Islet of Langerhans (tissue), 1 donor: ENCODE measurements at regions not wholly inside any gene's neighbourhood (a gene's known extent, or its start where the extent isn't known, plus 50 kb on each side); places are given as distances from the start of the nearest gene placed in this dataset.

ENCODE experiments used
- FAIRE-seq: peaks from one replicate; lab custom pipeline; 2011; peaks lifted over from hg19 to GRCh38; lab: Jason Lieb, UNC

DNA sequence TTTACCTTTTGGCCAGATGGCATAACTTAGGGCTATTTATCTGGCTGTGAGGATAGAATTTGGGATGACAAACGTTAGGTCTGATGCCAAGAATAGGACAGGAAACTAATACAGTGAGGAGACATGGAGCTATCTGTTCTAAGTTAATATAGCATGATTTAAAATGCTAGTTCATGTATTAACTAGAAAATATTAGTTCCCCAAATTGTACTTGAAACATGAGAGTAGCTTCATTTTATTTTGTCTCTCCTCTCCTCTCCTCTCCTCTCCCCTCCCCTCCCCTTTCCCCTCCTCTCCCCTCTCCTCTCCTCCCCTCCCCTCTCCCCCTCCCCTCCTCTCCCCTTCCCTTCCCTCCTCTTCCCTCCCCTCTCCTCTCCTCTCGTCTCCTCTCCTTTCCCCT is 101.1 kb upstream of the MYO16 start:
- no peak for FAIRE-seq

DNA sequence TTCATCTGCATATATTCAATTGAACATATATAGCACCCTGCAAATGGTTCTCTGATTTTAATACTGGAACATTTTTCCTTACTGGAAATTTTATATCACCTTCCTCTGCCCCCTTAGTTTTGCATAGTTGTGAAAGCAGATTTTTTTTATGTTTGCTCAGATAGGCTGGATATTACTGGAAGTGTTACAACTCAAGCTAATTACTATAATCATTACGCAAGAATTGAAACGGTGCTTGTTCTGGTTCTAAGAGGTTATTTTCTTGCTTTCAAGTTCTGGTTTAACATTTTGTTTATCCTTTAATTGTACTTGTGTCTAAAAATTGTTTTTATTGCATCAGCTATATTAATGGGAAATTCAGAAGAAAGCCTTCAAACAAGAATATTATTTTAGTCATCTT is 95.6 kb upstream of the MYO16 start:
- no peak for FAIRE-seq

DNA sequence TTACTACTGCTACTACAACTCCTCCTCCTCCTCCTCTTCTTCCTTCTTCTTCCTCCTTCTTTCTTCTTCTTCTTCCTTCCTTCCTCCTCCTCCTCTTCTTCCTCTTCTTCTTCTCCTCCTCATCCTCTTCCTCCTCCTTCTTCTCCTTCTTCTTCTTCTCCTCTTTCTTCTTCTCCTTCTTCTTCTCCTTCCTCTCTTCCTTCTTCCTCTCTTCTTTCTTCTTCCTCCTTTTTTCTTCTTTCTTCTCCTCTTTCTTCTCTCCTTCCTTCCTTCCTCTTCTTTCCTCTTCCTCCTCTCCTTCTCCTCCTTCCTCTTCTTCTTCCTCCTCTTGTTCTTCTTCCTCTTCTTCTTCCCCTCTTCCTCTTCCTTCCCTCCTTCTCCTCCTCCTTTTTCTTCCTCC is 94.7 kb upstream of the MYO16 start:
- FAIRE-seq: no peak

DNA sequence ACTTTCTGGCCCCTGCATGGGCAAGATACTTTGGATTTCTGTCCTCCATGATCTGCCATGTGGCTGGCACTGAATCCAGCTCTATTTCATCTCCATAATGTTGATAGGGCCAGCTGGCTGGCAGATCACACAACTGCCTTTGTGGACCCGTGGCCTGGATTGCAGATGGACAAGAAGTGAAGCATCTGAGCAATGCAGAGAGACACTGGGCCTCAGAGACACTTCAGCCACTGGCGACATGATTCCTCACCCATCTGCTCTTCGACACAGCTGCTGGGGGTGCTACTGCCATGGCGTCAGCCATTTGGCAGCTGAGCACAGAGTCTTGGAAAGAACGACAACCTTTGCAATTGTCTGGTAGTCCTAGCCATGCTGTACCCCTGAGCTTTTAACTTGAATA is 79.5 kb upstream of the MYO16 start:
- no peak for FAIRE-seq

DNA sequence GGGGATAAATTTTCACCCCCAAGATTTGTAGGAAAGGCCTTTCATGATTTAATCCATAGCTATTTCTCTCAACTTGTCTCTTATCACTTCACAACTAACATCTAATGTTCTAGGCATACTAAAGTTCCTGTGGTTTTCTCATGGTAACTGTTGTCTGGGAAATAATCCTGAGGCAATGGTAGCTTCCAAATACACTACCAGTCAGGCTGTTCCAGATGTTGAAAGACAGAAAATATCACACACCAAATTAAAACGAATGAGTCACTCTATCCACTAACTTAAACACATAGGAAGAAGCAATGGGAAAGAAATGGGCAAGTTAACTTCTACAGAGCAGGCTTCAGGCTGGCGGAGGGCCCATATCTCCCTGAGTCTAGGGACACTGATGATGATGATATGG is 77.7 kb upstream of the MYO16 start:
- FAIRE-seq: no peak

DNA sequence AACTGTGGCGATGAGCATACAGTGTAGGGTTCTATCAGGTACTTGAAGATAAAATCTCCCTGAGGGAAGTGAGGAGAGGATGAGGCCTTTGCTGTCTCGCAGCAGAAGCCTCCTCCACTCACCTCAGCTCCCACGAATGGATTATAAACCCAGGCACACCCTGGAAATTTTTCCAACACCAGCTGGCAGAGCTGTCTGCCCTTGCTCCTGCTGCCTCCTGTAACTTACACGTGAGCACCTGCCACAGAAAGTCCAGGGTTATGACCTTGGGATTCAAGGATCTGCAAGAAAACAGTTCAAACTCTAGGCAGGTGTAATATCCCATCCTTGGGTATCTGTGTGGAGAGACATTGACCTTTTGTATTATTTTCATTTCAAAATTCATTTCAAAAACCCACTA is 70.9 kb upstream of the MYO16 start:
- FAIRE-seq: no peak

DNA sequence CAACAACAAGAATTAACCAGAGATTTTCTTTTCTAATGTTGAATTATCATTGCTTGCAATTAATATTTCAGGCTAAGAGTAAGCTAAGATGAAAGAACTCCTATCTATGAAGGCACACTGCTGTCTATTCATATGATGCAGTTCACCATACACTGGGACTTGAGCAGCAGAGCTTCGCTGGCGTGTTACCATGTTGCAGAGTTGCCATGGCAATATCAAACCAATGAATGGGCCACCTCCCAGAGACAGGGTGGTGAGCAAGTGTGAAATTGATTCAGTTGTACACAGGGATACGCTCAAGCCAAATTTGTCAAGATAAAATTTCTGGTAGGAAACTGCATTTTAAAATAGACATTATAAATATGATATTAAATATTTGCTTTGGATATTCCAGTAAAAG is 69.3 kb upstream of the MYO16 start:
- no peak for FAIRE-seq

DNA sequence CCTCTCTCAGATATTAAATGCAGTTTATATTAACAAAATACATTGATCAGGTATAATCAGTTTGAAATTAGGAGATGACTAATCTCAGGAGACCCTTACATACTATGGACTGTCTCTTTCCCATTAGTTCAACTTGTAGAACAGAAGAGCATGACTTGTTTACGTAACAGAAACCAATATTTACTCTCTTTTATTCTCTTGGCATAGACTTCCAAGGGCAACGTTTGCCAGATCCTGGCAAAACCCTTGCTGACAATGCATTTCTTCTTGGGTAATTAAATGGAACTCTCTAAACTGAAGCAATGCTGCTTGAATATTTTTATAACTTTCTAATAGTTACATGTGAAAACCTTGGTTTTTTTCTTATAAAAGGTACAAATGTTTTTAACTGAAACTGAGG is 68.3 kb upstream of the MYO16 start:
- FAIRE-seq: peak; percentile 84

DNA sequence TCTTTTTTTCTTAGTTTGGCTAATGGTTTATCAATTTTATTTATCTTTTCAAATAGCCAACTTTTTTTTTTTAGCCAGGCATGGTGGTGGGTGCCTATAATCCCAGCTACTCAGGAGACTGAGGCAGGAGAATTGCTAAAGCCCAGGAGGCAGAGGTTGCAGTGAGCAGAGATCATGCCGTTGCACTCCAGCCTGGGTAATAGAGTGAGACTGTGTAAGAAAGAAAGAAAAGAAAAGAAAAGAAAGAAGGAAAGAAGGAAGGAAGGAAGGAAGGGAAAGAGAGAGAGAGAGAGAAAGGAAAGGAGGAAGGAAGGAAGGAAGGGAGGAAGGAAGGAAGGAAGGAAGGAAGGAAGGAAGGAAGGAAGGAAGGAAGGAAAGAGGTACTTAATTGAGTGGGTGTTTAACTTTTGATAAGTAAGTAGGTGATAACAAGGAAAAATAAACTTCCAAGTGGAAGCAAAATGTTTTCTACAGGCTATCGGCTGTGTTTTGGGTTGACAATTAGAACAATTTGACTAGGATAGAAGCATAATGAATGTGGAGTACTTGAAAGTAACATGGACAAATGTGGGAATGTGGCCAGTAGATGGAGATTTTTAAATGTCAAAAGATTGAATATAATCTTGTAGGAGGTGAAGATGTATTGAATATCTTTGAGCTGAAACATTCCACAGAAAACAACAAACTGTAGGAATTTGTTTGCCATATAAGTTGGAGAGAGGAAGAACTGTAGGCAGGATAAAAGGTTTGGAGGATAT is 62.8 kb upstream of the MYO16 start:
- FAIRE-seq: no peak

DNA sequence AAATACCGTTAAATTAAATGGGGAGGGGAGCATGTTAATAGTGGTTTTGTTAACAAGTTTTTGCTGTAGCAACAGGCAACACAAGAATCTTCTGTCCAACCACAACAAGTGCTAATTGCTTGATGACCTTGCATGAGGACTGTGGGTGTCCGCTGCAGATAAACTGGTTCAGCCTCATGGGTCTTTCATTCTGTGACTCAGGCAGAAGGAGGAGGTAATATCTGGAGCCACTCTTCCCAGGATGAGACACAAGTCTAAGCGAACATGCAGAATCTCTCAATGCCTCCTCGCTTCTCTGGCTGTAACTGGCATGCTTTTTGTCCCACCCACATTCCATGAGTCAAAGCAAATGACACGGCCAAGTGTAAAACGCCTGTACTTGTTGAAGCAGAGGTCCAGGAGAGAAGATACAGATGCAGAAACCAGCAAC is 56.6 kb upstream of the MYO16 start:
- FAIRE-seq: no peak

DNA sequence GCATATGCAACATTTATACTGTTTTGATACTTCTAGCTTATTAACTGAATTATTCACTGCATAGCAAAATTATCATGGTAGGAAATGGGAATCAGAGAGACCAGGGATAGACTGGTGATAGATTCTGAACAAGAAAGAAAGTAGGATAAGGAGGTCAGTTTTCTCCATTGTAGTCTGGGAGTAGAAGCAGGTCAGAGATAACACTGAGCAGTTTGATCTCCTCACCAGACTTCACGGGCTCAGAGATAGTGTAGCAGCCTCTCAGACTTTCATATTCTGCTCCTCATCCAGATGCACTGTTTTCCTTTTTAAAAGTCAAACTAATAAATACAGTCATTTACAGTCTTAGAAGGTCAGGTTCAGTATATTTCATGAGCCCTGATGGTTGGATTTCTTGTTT is 56.0 kb upstream of the MYO16 start:
- FAIRE-seq: no peak

DNA sequence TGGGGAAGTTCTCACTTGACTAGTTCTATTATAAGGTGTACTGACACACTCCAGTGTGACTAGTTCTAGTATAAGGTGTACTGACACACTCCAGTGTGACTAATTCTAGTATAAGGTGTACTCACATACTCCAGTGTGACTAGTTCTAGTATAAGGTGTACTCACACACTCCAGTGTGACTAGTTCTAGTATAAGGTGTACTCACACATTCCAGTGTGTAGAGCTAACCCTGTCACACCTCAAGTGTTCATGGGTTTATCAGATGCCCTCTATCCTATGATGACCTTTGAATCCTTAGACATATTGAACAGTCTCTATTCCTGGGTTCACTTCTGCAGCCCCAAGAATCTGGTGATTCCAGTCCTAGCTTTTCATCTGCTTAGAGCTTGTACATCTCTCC is 54.6 kb upstream of the MYO16 start:
- no peak for FAIRE-seq

DNA sequence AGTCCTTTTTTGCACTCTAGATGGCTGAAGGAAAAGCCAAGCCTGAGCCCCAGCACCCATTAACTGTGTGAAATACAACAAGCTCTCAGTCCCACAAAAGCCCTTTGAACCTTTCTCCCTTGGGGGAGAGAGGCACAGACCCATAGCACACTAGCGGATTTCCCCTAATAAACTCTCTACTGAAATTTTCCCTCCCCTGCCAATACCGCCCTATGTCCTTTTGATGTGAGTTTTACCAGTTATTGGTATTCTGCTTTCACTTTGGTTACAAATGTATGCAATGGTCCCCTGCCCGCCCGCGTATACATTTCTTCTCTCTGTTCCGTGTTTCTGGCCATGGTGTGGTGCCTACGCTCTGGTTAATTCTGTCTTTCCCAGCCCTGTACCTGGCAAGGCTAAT is 54.0 kb upstream of the MYO16 start:
- FAIRE-seq: no peak
